MM.1S (cell line): ENCODE measurements at regions not wholly inside any gene's neighbourhood (a gene's known extent, or its start where the extent isn't known, plus 50 kb on each side); places are given as distances from the start of the nearest gene placed in this dataset.

Experiments used
- EZH2 ChIP-seq: fragments of 300-600 bp; sonication (generic); optimal IDR thresholded peaks from 2 replicates; pipeline ENCODE3; 2017; ENCODE audit warnings: low read depth, mild to moderate bottlenecking, antibody characterized with exemption, low read length, mixed read lengths
- TF ChIP-seq, protein P1 (sequence below): fragments of 300-600 bp; sonication (generic); IDR thresholded peaks from 2 replicates; pipeline ENCODE4 v1.5.1; 2016; ENCODE audit warnings: antibody characterized with exemption, low read length, mixed read lengths

DNA sequence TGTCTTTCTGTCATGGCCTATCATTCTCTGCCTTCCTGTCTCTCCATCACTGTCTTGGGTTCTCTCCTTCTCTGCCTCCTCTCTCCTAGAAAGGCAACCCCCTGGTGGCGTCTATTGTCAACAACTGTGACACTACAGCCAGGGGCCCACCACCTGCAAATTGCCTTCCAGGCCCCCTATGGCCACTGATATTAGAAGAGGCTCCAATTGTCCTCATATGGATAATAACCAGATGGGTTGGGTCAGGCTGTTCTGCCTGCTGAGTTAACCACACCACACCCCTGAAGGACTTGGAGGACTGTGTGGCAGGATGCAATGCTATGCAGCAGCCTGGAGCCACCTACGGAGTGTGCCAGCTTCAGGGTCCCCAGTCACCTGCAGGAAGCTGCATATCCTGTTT, 665.0 kb downstream of the NTRK3 start:
- no peak for TF ChIP-seq EZH2
- TF ChIP-seq, protein P1, sequence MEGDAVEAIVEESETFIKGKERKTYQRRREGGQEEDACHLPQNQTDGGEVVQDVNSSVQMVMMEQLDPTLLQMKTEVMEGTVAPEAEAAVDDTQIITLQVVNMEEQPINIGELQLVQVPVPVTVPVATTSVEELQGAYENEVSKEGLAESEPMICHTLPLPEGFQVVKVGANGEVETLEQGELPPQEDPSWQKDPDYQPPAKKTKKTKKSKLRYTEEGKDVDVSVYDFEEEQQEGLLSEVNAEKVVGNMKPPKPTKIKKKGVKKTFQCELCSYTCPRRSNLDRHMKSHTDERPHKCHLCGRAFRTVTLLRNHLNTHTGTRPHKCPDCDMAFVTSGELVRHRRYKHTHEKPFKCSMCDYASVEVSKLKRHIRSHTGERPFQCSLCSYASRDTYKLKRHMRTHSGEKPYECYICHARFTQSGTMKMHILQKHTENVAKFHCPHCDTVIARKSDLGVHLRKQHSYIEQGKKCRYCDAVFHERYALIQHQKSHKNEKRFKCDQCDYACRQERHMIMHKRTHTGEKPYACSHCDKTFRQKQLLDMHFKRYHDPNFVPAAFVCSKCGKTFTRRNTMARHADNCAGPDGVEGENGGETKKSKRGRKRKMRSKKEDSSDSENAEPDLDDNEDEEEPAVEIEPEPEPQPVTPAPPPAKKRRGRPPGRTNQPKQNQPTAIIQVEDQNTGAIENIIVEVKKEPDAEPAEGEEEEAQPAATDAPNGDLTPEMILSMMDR, result no peak
